HEK293 (cell line): ENCODE measurements at regions not wholly inside any gene's neighbourhood (a gene's known extent, or its start where the extent isn't known, plus 50 kb on each side); places are given as distances from the start of the nearest gene placed in this dataset.

Source experiments
- CTCF ChIP-seq: fragments of 450-650 bp; formaldehyde crosslinking; IDR thresholded peaks from 2 replicates; pipeline ENCODE4 v1.5.1; 2016; ENCODE audit warnings: missing biosample characterization, missing genetic modification characterization
- EGR2 ChIP-seq: fragments of 450-650 bp; formaldehyde crosslinking; IDR thresholded peaks from 2 replicates; pipeline ENCODE4 v1.5.1; 2016; ENCODE audit warnings: low read depth, missing biosample characterization, missing genetic modification characterization
- FEZF1 ChIP-seq: fragments of 450-650 bp; formaldehyde crosslinking; IDR thresholded peaks from 2 replicates; pipeline ENCODE4 v1.5.1; 2016; ENCODE audit warnings: missing biosample characterization, missing genetic modification characterization
- GLI4 ChIP-seq: fragments of 450-650 bp; formaldehyde crosslinking; IDR thresholded peaks from 2 replicates; pipeline ENCODE4 v1.5.1; 2016; ENCODE audit warnings: missing biosample characterization, missing genetic modification characterization
- GLIS2 ChIP-seq: fragments of 450-650 bp; formaldehyde crosslinking; IDR thresholded peaks from 2 replicates; pipeline ENCODE4 v1.5.1; 2016; ENCODE audit warnings: missing biosample characterization, missing genetic modification characterization
- OSR2 ChIP-seq: fragments of 450-650 bp; formaldehyde crosslinking; IDR thresholded peaks from 2 replicates; pipeline ENCODE4 v1.5.1; 2016; ENCODE audit warnings: missing biosample characterization, missing genetic modification characterization
- PBX3 ChIP-seq: sonication (generic); formaldehyde crosslinking; IDR thresholded peaks from 2 replicates; pipeline ENCODE4 v1.8.1; 2022; ENCODE audit warnings: mild to moderate bottlenecking, moderate library complexity, missing genetic modification reagents
- PRDM4 ChIP-seq: fragments of 450-650 bp; formaldehyde crosslinking; IDR thresholded peaks from 2 replicates; pipeline ENCODE4 v1.5.1; 2017; ENCODE audit warnings: missing biosample characterization, missing genetic modification characterization
- PRDM6 ChIP-seq: fragments of 450-650 bp; formaldehyde crosslinking; IDR thresholded peaks from 2 replicates; pipeline ENCODE4 v1.5.1; 2017; ENCODE audit warnings: missing biosample characterization, missing genetic modification characterization
- ZBTB7A ChIP-seq: fragments of 450-650 bp; formaldehyde crosslinking; IDR thresholded peaks from 2 replicates; pipeline ENCODE4 v1.5.1; 2016; ENCODE audit warnings: low read depth, missing biosample characterization, missing genetic modification characterization
- ZBTB8A ChIP-seq: fragments of 450-650 bp; formaldehyde crosslinking; IDR thresholded peaks from 2 replicates; pipeline ENCODE4 v1.5.1; 2016; ENCODE audit warnings: missing biosample characterization, missing genetic modification characterization
- ZNF133 ChIP-seq: fragments of 450-650 bp; formaldehyde crosslinking; IDR thresholded peaks from 2 replicates; pipeline ENCODE4 v1.5.1; 2016; ENCODE audit warnings: missing biosample characterization, missing genetic modification characterization
- ZNF221 ChIP-seq: fragments of 450-650 bp; formaldehyde crosslinking; IDR thresholded peaks from 2 replicates; pipeline ENCODE4 v1.5.1; 2017; ENCODE audit warnings: missing biosample characterization, missing genetic modification characterization, borderline replicate concordance
- ZNF302 ChIP-seq: fragments of 450-650 bp; formaldehyde crosslinking; IDR thresholded peaks from 2 replicates; pipeline ENCODE4 v1.5.1; 2016; ENCODE audit warnings: missing biosample characterization, missing genetic modification characterization, low read depth
- ZNF398 ChIP-seq: fragments of 450-650 bp; formaldehyde crosslinking; IDR thresholded peaks from 2 replicates; pipeline ENCODE4 v1.5.1; 2017; ENCODE audit warnings: missing biosample characterization, missing genetic modification characterization
- ZNF404 ChIP-seq: fragments of 450-650 bp; formaldehyde crosslinking; IDR thresholded peaks from 2 replicates; pipeline ENCODE4 v1.5.1; 2017; ENCODE audit warnings: missing biosample characterization, missing genetic modification characterization
- ZNF488 ChIP-seq: fragments of 450-650 bp; formaldehyde crosslinking; IDR thresholded peaks from 2 replicates; pipeline ENCODE4 v1.5.1; 2016; ENCODE audit warnings: missing biosample characterization, missing genetic modification characterization
- ZNF514 ChIP-seq: fragments of 450-650 bp; formaldehyde crosslinking; IDR thresholded peaks from 2 replicates; pipeline ENCODE4 v1.5.1; 2016; ENCODE audit warnings: missing biosample characterization, missing genetic modification characterization
- ZNF530 ChIP-seq: fragments of 450-650 bp; formaldehyde crosslinking; IDR thresholded peaks from 2 replicates; pipeline ENCODE4 v1.5.1; 2016; ENCODE audit warnings: low read depth, missing biosample characterization, missing genetic modification characterization
- ZNF645 ChIP-seq: fragments of 450-650 bp; formaldehyde crosslinking; IDR thresholded peaks from 2 replicates; pipeline ENCODE4; 2016; ENCODE audit warnings: missing biosample characterization, missing genetic modification characterization
- ZNF692 ChIP-seq: fragments of 450-650 bp; formaldehyde crosslinking; IDR thresholded peaks from 2 replicates; pipeline ENCODE4 v1.5.1; 2016; ENCODE audit warnings: missing biosample characterization, missing genetic modification characterization
- ZNF747 ChIP-seq: fragments of 450-650 bp; formaldehyde crosslinking; IDR thresholded peaks from 2 replicates; pipeline ENCODE4 v1.5.1; 2016; ENCODE audit warnings: missing biosample characterization, missing genetic modification characterization
- ZNF785 ChIP-seq: fragments of 450-650 bp; formaldehyde crosslinking; IDR thresholded peaks from 2 replicates; pipeline ENCODE4 v1.5.1; 2016; ENCODE audit warnings: missing biosample characterization, missing genetic modification characterization
- ZSCAN5A ChIP-seq: fragments of 450-650 bp; formaldehyde crosslinking; IDR thresholded peaks from 2 replicates; pipeline ENCODE4 v1.5.1; 2016; ENCODE audit warnings: missing biosample characterization, missing genetic modification characterization
- ZXDB ChIP-seq: fragments of 450-650 bp; formaldehyde crosslinking; IDR thresholded peaks from 2 replicates; pipeline ENCODE4 v1.5.1; 2016; ENCODE audit warnings: missing biosample characterization, missing genetic modification characterization

- TF ChIP-seq PRDM6 (tag by site-specific recombination): peak; percentile 79
- TF ChIP-seq ZNF514 (tag by site-specific recombination): no peak
- TF ChIP-seq ZBTB8A (tag by site-specific recombination): 0 out of 2 replicates have a peak, but pooled peaks have one; percentile 7
- peak; percentile 45; the same call in 1 of the 2 replicates for TF ChIP-seq OSR2
- no peak for TF ChIP-seq CTCF (tag by site-specific recombination)
- no peak for TF ChIP-seq ZNF404 (tag by site-specific recombination)
- TF ChIP-seq ZNF645 (tag by site-specific recombination): no peak
- TF ChIP-seq FEZF1: no peak
- TF ChIP-seq ZXDB (tag by site-specific recombination): no peak
- TF ChIP-seq ZSCAN5A (tag by site-specific recombination): no peak
- no peak for TF ChIP-seq GLI4 (tag by site-specific recombination)
- no peak for TF ChIP-seq ZNF488 (tag by site-specific recombination)
- no peak for TF ChIP-seq ZBTB7A (tag by site-specific recombination)
- TF ChIP-seq ZNF530 (tag by site-specific recombination): no peak
- no peak for TF ChIP-seq PBX3
- TF ChIP-seq ZNF398 (tag by site-specific recombination): peak; percentile 67
- no peak for TF ChIP-seq ZNF133 (tag by site-specific recombination)
- no peak for TF ChIP-seq PRDM4
- no peak for TF ChIP-seq ZNF302 (tag by site-specific recombination)
- no peak for TF ChIP-seq ZNF785 (tag by site-specific recombination)
- TF ChIP-seq GLIS2 (tag by site-specific recombination): no peak
- TF ChIP-seq ZNF221 (tag by site-specific recombination): no peak
- TF ChIP-seq ZNF692 (tag by site-specific recombination): no peak
- no peak for TF ChIP-seq ZNF747 (tag by site-specific recombination)
- TF ChIP-seq EGR2 (tag by site-specific recombination): no peak
Observed at GRCh38 chr6:27128311-27129094, 119.0 kb upstream of the PRSS16 start (continued).
